ENCODE measurements at regions not wholly inside any gene's neighbourhood (a gene's known extent, or its start where the extent isn't known, plus 50 kb on each side); places are given as distances from the start of the nearest gene placed in this dataset.

DNA sequence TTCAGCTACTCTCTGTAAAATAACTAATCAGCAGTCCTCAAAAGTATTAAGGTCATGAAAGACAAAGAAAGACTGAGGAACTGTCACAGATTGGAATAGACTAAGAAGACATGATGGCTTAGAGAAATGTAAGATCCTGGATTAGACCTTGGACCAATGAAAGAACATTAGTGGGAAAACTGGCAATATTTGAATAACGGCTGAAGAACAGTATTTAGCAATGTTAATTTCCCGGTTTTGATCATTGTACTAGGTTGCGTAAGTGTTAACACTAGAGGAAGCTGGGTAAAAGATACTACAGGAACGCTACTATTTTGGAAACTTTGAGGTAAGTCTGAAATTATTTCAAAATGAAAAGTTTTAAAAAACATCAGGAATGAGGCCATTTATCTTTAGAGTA lies 98.8 kb upstream of the RESF1 start:
- no peaks in the 10 kb centered on the region for H4K20me1 ChIP-seq (ENCODE audit: insufficient read depth, low read length)

DNA sequence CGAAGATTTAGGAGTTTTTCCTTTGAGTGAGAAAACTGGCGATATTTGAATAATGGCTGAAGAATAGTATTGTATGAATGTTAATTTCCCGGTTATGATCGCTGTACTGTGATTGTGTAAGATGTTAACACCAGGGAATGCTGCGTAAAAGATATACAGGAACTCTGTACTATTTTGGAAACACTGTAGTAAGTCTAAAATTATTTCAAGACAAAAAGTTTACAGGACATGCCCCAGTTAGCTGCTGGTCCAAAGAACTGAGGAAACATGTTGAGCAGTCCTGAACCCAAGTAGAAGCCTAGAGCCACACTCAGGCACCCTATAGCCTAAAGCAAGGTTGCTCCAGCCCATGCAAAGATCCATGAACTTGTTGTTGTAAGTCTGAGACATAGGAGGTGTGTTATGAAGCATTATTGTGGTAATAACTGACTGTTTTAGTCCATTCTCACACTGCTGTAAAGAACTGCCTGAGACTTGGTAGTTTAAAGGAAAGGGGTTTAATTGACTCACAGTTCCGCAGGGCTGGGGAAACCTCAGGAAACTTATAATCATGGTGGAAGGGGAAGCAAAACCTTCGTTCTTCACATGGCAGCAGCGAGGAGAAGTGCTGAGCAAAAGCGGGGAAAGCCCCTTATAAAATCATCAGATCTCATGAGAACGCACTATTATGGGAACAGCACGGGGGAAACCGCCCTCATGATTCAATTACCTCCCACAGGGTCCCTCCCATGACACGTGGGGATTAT lies 99.8 kb upstream of the RESF1 start:
- no peaks in the 10 kb centered on the region for H3K79me2 ChIP-seq (ENCODE audit: insufficient read depth, low read length)
- H3K4me3 ChIP-seq (ENCODE audit: low read depth, low read length, poor library complexity, severe bottlenecking) = no peak overlapping the region
- H3K27ac ChIP-seq (ENCODE audit: low read depth, low read length, poor library complexity, severe bottlenecking) = peak overlapping the region; percentile 46
- H3K4me1 ChIP-seq (ENCODE audit: insufficient read depth, low read length, severe bottlenecking) = peaks cover 9% of the 10 kb centered on the region
- no peaks in the 10 kb centered on the region for H3K9me2 ChIP-seq (ENCODE audit: low read depth, low read length)
- no peaks in the 10 kb centered on the region for H3F3A ChIP-seq (ENCODE audit: insufficient read depth, low read length)
- 0 out of 2 replicates have a peak, but pooled peaks cover 5% of the 10 kb centered on the region for H3K9me3 ChIP-seq (ENCODE audit: low read length)
- H3K9ac ChIP-seq (ENCODE audit: low read length) = no peak overlapping the region
- no peak overlapping the region for H3K4me2 ChIP-seq (ENCODE audit: low read length)
- H4K20me1 ChIP-seq (ENCODE audit: insufficient read depth, low read length) = no peaks in the 10 kb centered on the region
- TF ChIP-seq, protein P1, sequence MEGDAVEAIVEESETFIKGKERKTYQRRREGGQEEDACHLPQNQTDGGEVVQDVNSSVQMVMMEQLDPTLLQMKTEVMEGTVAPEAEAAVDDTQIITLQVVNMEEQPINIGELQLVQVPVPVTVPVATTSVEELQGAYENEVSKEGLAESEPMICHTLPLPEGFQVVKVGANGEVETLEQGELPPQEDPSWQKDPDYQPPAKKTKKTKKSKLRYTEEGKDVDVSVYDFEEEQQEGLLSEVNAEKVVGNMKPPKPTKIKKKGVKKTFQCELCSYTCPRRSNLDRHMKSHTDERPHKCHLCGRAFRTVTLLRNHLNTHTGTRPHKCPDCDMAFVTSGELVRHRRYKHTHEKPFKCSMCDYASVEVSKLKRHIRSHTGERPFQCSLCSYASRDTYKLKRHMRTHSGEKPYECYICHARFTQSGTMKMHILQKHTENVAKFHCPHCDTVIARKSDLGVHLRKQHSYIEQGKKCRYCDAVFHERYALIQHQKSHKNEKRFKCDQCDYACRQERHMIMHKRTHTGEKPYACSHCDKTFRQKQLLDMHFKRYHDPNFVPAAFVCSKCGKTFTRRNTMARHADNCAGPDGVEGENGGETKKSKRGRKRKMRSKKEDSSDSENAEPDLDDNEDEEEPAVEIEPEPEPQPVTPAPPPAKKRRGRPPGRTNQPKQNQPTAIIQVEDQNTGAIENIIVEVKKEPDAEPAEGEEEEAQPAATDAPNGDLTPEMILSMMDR (IDR thresholded peaks at IDR 0.05; ENCODE audit: low read length) = no peak
- no peak for TF ChIP-seq EZH2 (IDR thresholded peaks at IDR 0.05; ENCODE audit: borderline replicate concordance, low read length)
- no peaks in the 10 kb centered on the region for H3K36me3 ChIP-seq (ENCODE audit: insufficient read depth, low read length)
- 0 out of 2 replicates have a peak overlapping the region, but pooled peaks have one; percentile 72 for H2AFZ ChIP-seq (ENCODE audit: low read length)
- H3K27me3 ChIP-seq (ENCODE audit: insufficient read depth, low read length) = no peaks in the 10 kb centered on the region

More for the DNA sequence above, 98.8 kb upstream of the RESF1 start:
- Histone ChIP-seq H3K79me2 (ENCODE audit: insufficient read depth, low read length) (no peaks in the 10 kb centered on the region), H3F3A (ENCODE audit: insufficient read depth, low read length) (no peaks in the 10 kb centered on the region), H3K36me3 (ENCODE audit: insufficient read depth, low read length) (no peaks in the 10 kb centered on the region), H3K9me2 (ENCODE audit: low read depth, low read length) (no peaks in the 10 kb centered on the region), H3K27ac (ENCODE audit: low read depth, low read length, poor library complexity, severe bottlenecking) (no peak overlapping the region), H3K4me2 (ENCODE audit: low read length) (no peak overlapping the region), H2AFZ (ENCODE audit: low read length) (no peak overlapping the region), H3K9me3 (ENCODE audit: low read length) (no peaks in the 10 kb centered on the region), H3K4me1 (ENCODE audit: insufficient read depth, low read length, severe bottlenecking) (peaks cover 9% of the 10 kb centered on the region), H3K4me3 (ENCODE audit: low read depth, low read length, poor library complexity, severe bottlenecking) (no peak overlapping the region), H3K27me3 (ENCODE audit: insufficient read depth, low read length) (no peaks in the 10 kb centered on the region), H3K9ac (ENCODE audit: low read length) (no peak overlapping the region)
- TF ChIP-seq EZH2 (IDR thresholded peaks at IDR 0.05; ENCODE audit: borderline replicate concordance, low read length) = no peak
- TF ChIP-seq, protein P1 (IDR thresholded peaks at IDR 0.05; ENCODE audit: low read length) = no peak

DNA sequence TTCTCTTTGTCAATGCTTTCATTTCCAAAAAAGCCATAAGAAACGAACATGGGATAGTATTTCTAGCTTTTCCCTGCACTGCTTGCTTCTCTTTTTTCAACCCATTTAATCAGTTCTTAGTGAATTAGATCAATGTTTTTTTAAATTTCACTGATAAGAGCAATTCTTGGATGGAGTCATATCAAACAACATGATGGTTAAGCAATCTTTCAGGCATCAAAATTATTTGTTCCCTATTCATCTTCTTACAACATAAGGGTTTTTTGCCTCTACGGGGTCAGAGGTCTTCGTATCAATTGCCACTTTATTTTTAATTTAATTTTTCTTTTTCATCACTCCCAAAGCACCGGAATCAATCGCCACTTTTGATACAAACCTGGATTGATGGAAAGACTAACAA lies 103.8 kb upstream of the RESF1 start:
- TF ChIP-seq, protein P1 (IDR thresholded peaks at IDR 0.05; ENCODE audit: low read length) = no peak
- TF ChIP-seq EZH2 (IDR thresholded peaks at IDR 0.05; ENCODE audit: borderline replicate concordance, low read length) = no peak
- peaks cover 9% of the 10 kb centered on the region for H3K4me1 ChIP-seq (ENCODE audit: insufficient read depth, low read length, severe bottlenecking)
- no peak overlapping the region for H3K4me2 ChIP-seq (ENCODE audit: low read length)
- H3K9ac ChIP-seq (ENCODE audit: low read length) = no peak overlapping the region
- H3K9me3 ChIP-seq (ENCODE audit: low read length) = peaks cover 26% of the 10 kb centered on the region
- H4K20me1 ChIP-seq (ENCODE audit: insufficient read depth, low read length) = no peaks in the 10 kb centered on the region
- no peaks in the 10 kb centered on the region for H3F3A ChIP-seq (ENCODE audit: insufficient read depth, low read length)
- H3K27ac ChIP-seq (ENCODE audit: low read depth, low read length, poor library complexity, severe bottlenecking) = no peak overlapping the region
- no peak overlapping the region for H3K4me3 ChIP-seq (ENCODE audit: low read depth, low read length, poor library complexity, severe bottlenecking)
- H3K36me3 ChIP-seq (ENCODE audit: insufficient read depth, low read length) = no peaks in the 10 kb centered on the region
- H2AFZ ChIP-seq (ENCODE audit: low read length) = no peak overlapping the region
- no peaks in the 10 kb centered on the region for H3K27me3 ChIP-seq (ENCODE audit: insufficient read depth, low read length)
- no peaks in the 10 kb centered on the region for H3K79me2 ChIP-seq (ENCODE audit: insufficient read depth, low read length)
- H3K9me2 ChIP-seq (ENCODE audit: low read depth, low read length) = no peaks in the 10 kb centered on the region
